IMR-90 (cell line): ENCODE measurements at regions not wholly inside any gene's neighbourhood (a gene's known extent, or its start where the extent isn't known, plus 50 kb on each side); places are given as distances from the start of the nearest gene placed in this dataset.

Experiments
- CEBPB ChIP-seq: IDR thresholded peaks from 2 replicates; pipeline ENCODE4 v1.6.1; 2012; ENCODE audit warnings: low read depth, low read length, improper control_type of control experiment
- CTCF ChIP-seq: conservative IDR thresholded peaks from 2 replicates; pipeline ENCODE4 v1.5.1; 2012; ENCODE audit warnings: mild to moderate bottlenecking, low read depth, low read length, improper control_type of control experiment
- ELK1 ChIP-seq: fragments of 150-350 bp; IDR thresholded peaks from 2 replicates; pipeline ENCODE4 v1.6.1; 2016; ENCODE audit warnings: low read depth, mild to moderate bottlenecking, low read length, moderate library complexity, borderline replicate concordance
- FOS ChIP-seq: fragments of 150-350 bp; IDR thresholded peaks from 2 replicates; pipeline ENCODE4 v1.6.1; 2016; ENCODE audit warnings: low read depth, low read length
- MAZ ChIP-seq: IDR thresholded peaks from 2 replicates; pipeline ENCODE4 v1.6.1; 2012; ENCODE audit warnings: low read depth, mild to moderate bottlenecking, low read length, improper control_type of control experiment, moderate library complexity, borderline replicate concordance
- POLR2A ChIP-seq: IDR thresholded peaks from 2 replicates; pipeline ENCODE4 v1.6.1; 2012; ENCODE audit warnings: mild to moderate bottlenecking, low read depth, low read length
- RCOR1 ChIP-seq: IDR thresholded peaks from 2 replicates; pipeline ENCODE4 v1.6.1; 2012; ENCODE audit warnings: mild to moderate bottlenecking, low read length, improper control_type of control experiment; ENCODE audit not compliant: insufficient replicate concordance
- USF2 ChIP-seq: fragments of 150-350 bp; IDR thresholded peaks from 2 replicates; pipeline ENCODE4 v1.6.1; 2017; ENCODE audit warnings: mild to moderate bottlenecking, antibody characterized with exemption, low read length, low read depth

- TF ChIP-seq CTCF = no peak
- no peak for TF ChIP-seq FOS
- no peak for TF ChIP-seq MAZ
- no peak for TF ChIP-seq RCOR1
- no peak for TF ChIP-seq CEBPB
- TF ChIP-seq ELK1 = no peak
- no peak for TF ChIP-seq POLR2A
- TF ChIP-seq USF2 = no peak
Observed at GRCh38 chr10:83892737-83893136, 246.6 kb upstream of the GHITM start.
